Right ventricle myocardium superior (tissue), 1 donor: ENCODE measurements at regions not wholly inside any gene's neighbourhood (a gene's known extent, or its start where the extent isn't known, plus 50 kb on each side); places are given as distances from the start of the nearest gene placed in this dataset.
"Not testable (repeated sequence)": the region's sequence is repeated elsewhere in the genome, so short reads cannot be mapped to it uniquely, and the experiment has no call there.

Source experiments
- ATAC-seq: fragments of 200-7000 bp; cut with Tn5 transposase; one replicate; pipeline ENCODE4 v1.9.1; 2020; ENCODE audit warnings: mild to moderate bottlenecking; ENCODE audit not compliant: poor library complexity
- DNase-seq: peaks from one replicate; pipeline ENCODE4 v3.0.0-alpha.2; 2020
- intact Hi-C: fragments of 100-400 bp; cut with DNase I; formaldehyde crosslinking; loops from one replicate; pipeline ENCODE4 v1.11.2; 2022
- donor health status: DM: no; HTN: yes; CAD: no; lungs with severe emphysema.

DNA sequence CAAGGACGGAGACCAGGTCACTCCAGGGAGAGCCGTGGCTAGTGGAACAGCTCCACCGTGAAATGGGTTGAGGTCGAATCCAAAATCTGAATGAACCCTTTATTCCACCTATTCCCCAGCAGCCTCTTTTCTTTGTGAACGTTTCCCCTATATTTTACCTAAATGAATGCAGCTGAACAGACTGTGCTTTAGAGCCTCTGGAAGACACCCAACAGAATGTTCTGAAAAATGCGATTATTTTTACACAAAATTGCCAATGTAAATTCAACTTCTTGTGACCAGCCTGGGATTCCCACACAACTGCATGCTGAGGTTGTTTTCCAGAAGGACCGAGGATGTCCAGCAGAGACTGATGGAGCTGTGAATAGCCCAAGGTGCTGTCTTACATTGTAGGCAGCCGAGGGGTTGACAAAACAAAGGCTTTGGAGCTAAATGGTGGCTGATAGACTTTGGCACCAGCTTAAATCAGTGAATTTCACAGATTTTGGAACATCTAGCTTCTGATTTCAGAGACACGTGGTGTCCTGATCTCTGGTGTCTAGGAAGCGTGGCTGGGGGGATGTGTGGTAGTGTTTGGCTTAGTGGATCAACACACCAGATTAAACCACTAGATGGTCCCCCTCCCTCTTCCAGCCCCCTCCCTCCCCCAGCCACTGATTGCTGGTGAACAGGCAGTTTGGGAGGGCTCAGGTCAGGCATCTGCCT, 150.4 kb downstream of the ZNF664 start:
- intact Hi-C loops: no loop called here
- ATAC-seq: no peak

DNA sequence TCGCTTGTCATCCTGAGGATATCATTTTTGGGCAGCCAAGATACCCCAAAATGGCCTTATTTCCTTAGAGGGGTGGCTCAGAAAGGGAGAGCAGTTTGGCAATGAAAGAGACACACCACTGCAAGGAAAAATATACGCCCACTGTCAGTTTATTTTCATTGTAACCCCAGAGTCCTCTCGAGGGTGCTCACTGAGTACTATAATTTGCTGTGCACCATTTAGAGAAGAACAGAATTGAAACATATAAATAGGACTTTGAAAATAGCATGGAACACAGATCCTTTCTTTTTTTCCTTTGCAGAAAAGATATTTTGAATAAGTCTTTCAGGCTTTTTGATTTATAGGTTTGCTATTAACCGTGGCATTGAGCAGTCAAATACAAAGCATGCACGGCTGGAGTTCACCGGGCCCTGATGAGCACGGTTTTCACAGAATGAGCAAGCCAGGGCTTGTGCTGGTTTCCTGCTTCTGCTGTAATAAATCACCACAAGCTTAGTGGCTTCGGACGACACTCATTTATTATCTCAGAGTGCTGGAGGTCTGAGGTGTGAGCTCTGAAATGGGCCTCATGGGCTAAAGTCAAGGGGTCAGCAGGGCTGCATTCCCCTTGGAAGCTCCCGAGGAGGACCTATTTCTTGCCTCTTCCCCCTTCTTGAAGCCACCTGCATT, 152.3 kb downstream of the ZNF664 start:
- no peak for ATAC-seq

More for the DNA sequence above, 150.4 kb downstream of the ZNF664 start:
- DNase-seq: no peak

DNA sequence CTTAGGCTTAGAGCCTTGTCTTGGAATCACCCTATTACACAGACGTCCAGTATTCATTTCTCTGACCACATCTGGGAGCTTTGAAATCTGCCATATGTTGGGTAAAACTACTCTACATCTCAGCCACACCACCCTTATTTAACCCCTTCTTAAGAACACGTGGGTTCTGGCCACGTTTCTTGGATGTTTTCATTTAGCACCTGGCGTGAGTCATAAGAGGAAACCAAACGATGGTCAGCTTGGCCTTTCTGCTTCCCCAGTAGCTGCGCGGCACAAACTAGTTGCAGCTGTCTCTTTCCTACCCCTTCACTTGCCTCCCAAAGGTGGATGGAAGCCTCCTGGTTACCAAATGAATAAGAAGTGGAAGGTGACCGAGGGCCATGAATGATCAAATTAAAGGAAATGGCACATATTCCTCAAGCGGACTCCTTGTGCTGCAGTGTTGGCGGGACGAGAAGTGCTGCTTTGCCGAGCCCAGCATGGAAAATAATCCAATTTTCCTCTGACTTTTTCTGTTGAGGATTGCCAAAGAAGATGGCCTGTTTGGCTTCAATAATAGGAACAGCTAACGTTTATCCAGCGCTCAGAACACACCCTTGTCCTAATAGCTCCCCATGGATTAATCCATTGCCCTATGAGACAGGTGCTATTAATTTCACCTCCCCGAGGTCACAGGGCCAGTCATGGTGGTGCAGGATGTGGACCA, 154.1 kb downstream of the ZNF664 start:
- DNase-seq (no peak), ATAC-seq (no peak)
- intact Hi-C loops: no loop called here

More for the DNA sequence above, 152.3 kb downstream of the ZNF664 start:
- no peak for DNase-seq
- intact Hi-C loops: no loop called here

DNA sequence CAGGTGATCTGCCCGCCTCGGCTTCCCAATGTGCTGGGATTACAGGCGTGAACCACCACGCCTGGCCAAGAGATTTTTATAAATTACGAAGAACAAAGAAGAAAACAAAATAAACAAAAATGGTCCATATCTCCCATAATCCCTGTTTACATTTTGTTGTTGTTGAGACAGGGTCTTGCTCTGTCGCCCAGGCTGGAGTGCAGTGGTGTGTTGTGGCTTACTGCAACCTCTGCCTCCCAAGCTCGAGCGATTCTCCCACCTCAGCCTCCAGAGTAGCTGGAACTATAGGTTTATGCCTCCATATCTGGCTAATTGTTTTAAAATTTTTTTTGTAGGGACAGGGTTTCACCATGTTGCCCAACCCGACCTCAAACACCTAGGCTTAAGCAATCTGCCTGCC, 156.1 kb downstream of the ZNF664 start:
- ATAC-seq: no peak
- intact Hi-C loops: no loop called here
- DNase-seq: no peak

DNA sequence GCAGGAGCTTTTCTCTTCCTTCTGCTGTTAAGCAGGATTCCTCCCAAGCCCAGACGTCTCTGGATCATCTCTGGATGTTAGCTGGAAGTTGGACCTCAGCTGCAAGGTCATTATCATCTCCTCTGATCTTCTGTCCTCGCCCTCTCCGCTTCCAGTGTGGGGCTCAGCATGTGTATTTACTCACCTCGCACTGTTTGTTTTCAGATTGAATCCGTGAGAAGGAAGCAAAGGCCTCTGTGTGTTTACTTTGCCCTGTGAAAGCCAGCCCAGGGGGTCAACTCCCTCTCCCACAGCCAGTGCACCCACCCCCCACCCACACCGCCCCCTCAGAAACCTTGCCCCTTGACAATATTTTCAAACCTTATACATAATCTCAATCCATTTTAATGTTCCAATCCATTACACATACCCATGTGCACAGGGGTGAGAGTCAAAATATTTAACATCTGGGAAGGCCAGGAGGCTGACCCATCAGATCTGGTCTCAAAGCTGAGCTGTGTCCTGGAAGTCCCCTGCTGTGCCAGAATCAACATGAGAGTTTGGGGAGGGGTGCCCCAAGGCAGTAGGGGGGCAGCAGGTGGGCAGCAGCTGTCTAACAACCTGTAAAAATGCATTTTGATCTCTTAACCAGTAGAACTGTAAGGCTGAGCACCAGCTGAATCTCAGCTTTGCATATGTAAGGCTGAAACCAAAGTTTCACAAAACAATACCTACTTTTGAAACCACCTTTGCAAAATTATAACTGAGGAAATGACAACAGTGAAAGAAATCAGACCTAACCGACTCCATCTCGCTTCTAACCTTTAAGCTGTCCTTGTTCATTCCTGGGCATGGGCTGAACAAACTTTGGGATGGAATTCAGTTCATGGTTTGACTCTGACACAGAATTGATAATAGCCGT, 157.9 kb downstream of the ZNF664 start:
- intact Hi-C loops: no loop called here
- ATAC-seq (no peak), DNase-seq (no peak)

DNA sequence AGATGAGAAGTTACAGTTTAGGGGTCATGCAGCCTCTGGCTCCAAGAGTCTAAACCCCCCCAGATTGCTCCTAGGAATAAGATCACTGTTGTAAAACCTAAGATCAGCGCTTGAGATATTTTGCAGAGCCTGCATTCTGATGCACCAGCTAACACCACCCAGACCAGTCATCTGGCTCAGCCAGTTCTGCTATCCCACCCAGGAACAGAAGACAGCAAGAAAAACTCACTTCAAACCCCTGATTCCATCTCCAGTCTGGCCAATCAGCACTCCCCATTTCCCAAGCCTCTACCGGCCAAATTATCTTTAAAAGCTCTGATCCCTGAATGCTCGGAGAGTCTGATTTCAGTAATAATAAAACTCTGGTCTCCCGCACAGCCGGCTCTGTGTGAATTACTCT, 158.6 kb downstream of the ZNF664 start:
- intact Hi-C loops: no loop called here
- DNase-seq (no peak), ATAC-seq (no peak)

DNA sequence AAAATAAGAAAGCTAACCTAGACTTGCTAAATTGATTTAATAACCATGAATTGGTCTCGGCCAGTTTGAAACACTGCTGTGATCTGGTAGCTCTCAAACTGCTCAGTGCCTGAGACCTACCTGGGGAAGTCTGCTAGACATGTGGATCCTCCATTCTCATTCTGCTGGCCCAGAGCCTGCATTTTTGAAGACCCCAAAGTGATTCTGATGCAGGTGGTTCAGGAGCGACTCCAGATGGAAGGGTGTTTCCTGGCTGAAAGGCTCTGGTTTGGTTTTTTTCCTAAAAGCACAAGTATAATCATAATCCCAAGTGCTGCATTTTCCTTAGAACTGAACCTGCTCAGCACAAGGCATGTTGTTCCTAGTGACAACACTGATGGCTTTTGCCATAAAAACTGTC, 159.5 kb downstream of the ZNF664 start:
- ATAC-seq (no peak), DNase-seq (no peak)
- intact Hi-C loops: no loop called here

DNA sequence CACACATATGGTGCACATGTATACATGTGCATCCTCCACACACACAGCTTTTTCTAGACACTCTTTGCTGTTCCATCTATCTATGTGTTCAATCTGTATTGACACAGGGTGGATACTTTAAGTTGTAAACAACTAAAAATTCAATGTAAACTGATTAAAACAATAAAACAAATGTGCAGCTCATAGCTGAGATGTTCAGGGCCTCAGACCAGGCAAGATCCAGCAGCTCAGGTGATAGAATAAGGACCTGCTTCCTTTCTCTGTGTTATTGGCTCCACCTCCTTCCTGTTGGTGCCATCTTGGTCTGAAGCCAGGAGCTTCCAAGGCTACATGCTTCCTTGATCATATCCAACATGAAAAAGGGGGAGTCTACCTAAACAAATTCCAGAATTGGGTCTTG, 158.1 kb upstream of the RFLNA start:
- DNase-seq (no peak), ATAC-seq (no peak)
- intact Hi-C loops: no loop called here

DNA sequence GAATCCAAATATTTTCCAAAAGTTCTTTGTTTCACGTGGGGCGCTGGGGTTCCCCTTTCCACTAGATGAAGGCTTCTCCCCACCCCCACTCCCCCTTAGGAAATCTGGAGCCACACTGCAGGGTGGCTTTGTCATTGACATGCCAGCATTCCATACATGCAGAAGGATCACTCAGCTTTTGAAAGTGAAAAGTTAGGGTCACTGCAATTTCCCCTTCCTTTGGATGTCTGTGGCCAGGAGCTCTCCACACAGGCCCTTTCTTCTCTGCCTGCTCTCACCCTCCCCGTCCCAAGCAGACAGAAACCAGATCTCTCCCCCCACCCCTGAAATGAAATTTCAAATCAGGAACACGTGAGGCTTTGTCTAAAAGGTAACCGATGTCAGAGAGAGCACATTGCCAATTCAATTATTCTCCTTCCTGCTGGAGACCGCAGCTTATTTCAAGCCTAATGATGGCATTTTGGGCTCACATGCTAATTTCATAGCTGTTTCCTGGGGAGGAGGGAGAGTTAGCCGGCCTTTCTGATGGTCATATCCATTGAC, 153.9 kb upstream of the RFLNA start:
- intact Hi-C loops: no loop called here
- DNase-seq (no peak), ATAC-seq (no peak)

DNA sequence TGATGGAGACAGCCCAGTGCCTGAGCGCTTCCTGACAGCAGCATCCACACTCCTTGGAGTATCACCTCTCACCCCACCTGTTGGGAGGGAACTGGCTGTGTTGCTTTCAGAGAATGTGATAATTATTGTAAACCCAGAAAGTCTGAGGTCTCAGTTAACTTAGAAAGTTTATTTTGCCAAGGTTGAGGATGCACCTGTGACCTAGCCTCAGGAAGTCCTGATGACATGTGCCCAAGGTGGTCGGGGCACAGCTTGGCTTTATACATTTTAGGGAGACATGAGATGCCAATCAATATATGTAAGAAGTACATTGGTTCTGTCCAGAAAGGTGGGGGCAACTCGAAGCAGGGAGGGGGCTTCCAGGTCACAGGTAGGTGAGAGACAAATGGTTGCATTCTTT, 153.3 kb upstream of the RFLNA start:
- DNase-seq, intact Hi-C loops, ATAC-seq: not testable (repeated sequence)

DNA sequence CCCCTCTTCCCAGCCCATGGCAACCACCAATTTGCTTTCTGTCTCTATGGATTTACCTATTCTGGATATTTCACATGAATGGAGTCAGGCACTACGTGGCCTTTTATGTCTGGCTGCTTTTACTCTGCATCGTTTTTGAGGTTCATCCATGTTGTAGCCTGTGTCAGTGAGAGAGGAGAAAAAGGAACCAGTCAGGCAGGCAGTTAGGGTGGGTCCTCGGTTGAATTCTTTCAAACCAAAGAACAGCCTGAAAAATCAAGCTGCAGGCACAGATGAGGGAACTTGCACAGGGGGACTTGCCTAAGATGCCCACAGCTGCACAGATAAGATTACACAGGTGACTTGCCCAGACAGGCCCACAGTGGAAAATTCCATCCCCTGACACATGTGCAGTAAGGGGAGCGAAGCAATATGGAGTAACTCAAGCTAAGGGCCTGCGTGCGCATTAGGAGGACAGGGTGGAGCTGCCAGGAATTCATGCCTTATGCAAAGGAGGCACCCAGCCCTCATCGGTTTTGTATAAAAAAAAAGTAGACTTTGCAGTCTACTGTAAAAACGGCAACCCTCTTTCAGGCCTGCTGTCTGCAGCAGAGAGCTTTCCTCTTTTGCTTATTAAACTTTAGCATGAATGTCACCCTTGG, 152.4 kb upstream of the RFLNA start:
- DNase-seq: no peak
- no peak for ATAC-seq
- intact Hi-C loops: no loop called here

DNA sequence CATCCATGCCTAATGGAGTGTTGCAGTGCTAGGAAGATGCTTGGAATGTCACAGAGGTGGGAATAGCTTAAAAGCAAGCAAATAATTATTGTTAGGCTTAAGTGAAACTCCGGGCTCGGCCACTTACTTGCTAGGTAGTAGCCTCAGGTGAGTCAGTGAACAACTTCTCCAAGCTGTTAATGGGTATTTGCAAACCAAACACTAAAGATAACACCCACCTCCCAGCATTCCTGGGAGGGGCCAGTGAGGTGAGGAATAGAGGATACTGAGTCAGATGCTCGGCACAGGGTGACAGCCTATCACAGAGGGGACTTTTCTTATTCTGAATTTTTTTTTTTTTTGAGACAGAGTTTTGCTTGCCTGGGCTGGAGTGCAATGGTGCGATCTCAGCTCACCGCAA, 151.2 kb upstream of the RFLNA start:
- ATAC-seq: no peak

DNA sequence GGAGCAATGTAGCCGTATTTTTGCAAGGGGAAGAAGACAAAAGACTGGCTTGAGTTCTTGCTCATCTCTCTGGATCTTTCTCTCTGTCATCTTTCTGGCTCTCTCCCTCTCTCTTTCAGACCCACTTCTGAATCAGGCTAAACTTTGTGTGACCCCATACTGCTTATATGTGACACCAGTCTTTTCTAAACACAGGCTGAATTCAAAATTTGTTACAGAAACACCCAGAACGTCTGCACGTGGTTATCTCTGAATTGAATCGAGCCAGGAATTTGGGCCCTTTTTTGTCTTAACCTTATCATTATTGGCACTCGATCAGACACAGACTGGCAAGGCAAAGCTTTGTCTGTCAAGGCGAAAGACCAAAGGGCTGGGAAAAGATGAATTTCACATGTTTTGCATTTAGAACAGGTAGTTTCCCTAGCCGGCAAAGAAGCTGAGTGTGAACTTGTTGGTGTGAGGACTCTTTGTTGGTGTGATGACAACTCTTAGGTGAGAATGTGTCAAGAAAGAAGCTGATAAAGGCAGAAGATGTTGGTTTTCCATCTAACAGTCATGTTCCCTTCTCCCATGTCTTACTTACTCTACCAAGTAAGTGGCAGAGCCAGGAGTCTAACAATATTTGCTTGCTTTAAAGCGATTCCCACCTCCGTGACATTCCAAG, 150.2 kb upstream of the RFLNA start:
- DNase-seq (no peak), ATAC-seq (no peak)
- intact Hi-C loops: no loop called here

More for the DNA sequence above, 151.2 kb upstream of the RFLNA start:
- no peak for DNase-seq
- intact Hi-C loops: no loop called here

DNA sequence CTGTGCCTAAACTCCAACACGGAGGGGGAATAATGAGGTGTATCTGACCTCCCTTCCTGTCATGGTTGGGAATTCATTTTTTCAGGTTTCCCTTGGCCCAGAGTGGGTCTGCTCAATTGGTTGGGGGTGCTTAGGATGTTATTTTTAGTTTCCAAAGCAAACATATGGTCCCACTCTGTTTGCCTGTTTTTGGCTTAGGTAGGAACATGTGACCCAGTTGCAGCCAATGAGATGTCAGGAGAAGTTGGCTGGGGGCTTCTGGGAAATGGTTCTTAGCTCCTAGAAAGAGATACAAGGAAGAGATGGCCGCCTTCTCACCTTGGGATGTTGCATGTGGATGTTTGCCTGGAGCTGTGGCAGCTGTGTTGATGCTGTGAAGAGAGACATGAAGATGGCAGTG, 147.9 kb upstream of the RFLNA start:
- no peak for ATAC-seq
- no peak for DNase-seq
- intact Hi-C loops: no loop called here

DNA sequence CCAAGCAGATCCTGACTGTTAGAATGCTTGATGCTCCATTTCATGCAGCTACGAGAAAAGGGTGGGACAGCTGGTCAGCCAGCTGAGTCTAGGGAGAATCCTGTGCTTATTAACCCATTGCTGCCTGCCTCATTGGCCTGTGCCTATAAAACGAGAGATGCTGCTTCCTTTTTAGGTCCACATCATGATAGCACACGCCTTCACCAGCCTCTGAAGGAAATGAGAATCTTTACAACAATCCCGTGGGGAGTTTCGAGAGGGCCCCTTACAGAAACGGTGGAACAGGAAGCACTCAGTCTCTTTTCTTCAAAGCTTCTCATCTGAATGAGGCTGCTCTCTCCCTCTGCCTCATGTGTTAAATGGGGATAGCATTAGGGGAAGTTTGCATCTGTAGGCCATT, 147.3 kb upstream of the RFLNA start:
- ATAC-seq (no peak), DNase-seq (no peak)
- intact Hi-C loops: no loop called here

DNA sequence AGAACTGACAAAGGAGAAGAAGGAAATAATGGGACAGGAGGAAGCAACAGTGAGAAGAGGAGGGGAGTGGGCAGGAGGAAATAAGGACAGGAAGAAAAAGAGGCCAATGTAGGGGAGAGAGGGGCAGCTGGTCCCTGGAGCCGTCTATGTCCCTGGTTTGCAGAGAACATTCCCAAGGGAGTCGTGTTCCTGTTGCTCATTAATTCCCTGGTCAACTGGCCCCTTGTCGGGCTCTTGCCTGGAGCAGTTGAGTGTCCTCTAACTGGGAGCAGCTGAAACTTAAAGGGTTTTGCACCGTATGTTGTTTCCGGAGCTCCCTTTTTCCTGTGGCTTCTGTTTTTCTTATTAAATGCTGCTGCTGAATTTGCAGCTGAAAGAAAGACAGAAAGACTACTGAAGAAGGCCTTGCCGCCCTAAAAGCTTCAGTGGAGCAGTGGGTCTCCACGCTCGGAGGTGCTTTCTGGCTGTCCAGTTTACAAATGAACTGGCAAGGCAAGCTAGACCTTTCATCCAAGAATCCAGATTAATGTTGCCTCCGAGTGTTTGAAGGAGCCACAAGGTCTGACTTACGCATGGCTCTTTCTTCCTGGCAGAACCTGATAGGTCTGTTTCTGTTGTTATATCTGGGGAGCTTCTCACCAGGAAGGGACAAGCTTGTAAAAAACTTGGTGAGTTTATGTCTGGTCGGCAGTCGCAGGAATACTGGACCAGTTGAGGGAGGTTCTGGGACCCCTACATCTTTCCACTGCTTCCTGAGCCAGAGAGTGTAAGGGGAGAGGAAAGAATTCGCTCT, 146.2 kb upstream of the RFLNA start:
- ATAC-seq (no peak), DNase-seq (no peak)
- intact Hi-C loops: no loop called here

DNA sequence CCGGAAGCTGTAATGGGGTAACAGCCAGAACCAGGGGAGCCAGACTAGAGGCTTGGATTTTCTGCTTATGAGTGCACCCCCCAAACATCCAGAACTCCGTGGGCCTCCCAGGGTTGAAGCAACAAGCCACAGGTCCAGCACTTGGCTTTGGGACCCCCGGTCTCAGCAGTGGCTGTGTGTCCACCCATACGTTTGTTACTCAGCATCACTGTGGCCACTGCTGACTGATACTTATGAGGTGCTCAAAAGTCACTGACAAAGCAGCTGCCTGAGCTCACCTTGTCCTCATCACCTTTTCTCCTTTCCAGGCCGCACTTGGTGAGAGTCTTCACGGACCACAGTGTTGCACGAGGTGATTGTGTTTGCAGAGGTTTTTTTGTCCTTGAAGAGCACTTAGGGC, 145.6 kb upstream of the RFLNA start:
- DNase-seq: no peak
- no peak for ATAC-seq
- intact Hi-C loops: no loop called here
